Naive thymus-derived CD8-positive, alpha-beta T cell (primary cell): ENCODE measurements at regions not wholly inside any gene's neighbourhood (a gene's known extent, or its start where the extent isn't known, plus 50 kb on each side); places are given as distances from the start of the nearest gene placed in this dataset.
A peak's percentile ranks its signal among the peaks of the same experiment; 100 is the strongest.

Source experiments
- ATAC-seq, 2 donors: fragments of 150-1000 bp; cut with Tn5 transposase in 1 of 2; sonication (Bioruptor Pico), chemical (Tn5 transposase) in 1 of 2; 1 replicate in 1 of 2; 2 replicates in 1 of 2; pipeline ENCODE4 v1.10.0; 2021; ENCODE audit warnings: mild to moderate bottlenecking in 2 of 2, moderate library complexity in 2 of 2
- POLR2A ChIA-PET: fragments of 350-600 bp; sonication (Branson Sonifier 250); formaldehyde crosslinking; loops from one replicate; lab custom pipeline; 2021; ENCODE audit warnings: antibody characterized with exemption; lab: Charles Lee
- DNase-seq, 10 donors: peaks; one replicate each; pipeline versions ENCODE4 v3.0.0 to v3.0.0-alpha.2; 2020 to 2022
- H3K27ac Mint-ChIP-seq, 10 donors: one replicate each; pipeline ENCODE4 v1.8.0; 2020 to 2022; ENCODE audit warnings: mild to moderate bottlenecking in 10 of 10, mixed read lengths in 10 of 10, moderate library complexity in 4 of 10, inconsistent platforms in 1 of 10
- H3K27me3 Mint-ChIP-seq, 5 donors: one replicate each; pipeline ENCODE4 v1.8.0; 2021 to 2022; ENCODE audit warnings: mixed read lengths in 5 of 5
- H3K36me3 Mint-ChIP-seq, 3 donors: one replicate each; pipeline ENCODE4 v1.8.0; 2020 to 2022; ENCODE audit warnings: mixed read lengths in 3 of 3, mild to moderate bottlenecking in 2 of 3, inconsistent platforms in 1 of 3
- H3K4me1 Mint-ChIP-seq, 4 donors: one replicate each; pipeline ENCODE4 v1.8.0; 2021 to 2022; ENCODE audit warnings: mixed read lengths in 4 of 4
- H3K4me3 Mint-ChIP-seq, 10 donors: one replicate each; pipeline ENCODE4 v1.8.0; 2020 to 2022; ENCODE audit warnings: mild to moderate bottlenecking in 10 of 10, mixed read lengths in 10 of 10, moderate library complexity in 6 of 10, inconsistent platforms in 1 of 10
- H3K9me3 Mint-ChIP-seq, 9 donors: one replicate each; pipeline ENCODE4 v1.8.0; 2020 to 2022; ENCODE audit warnings: mixed read lengths in 9 of 9, mild to moderate bottlenecking in 3 of 9, inconsistent platforms in 1 of 9, moderate library complexity in 1 of 9

DNA sequence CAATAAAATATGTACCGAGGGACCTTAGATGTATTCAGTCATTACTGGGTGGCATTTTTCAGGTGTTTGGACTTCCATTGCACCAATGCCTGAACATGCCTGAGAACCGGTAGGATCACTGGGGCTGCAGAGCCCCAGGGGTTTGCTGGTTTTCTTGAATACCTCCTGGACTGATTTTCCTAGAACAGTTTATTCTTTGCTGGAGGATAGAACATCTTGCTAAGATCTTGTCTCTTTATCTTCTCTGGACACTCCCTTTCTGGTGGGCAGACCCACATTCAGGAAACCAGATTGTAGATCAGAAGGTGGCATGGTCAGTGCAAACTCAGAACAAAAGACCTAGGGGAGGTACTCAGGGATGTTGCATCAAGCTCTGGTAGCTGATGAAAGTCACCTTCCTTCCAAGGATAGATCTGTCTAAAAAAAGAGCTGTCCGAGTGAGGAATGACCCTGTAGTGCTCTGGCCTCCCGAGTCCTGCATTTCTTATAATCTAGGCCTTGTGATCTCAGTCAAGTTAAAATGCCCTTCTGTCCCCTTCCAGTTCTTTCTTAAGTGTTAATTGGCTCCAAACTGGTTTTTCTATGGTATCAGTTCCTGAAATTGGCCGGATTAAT, 84.8 kb downstream of the CLDN34 start:
- H3K27ac Mint-ChIP-seq = no peak overlapping the region
- POLR2A ChIA-PET = interaction anchor here (0.6 kb wide), 1 partner anchor 79 kb away, joined by 3 read pairs; no protein-coding TSS in a partner anchor

DNA sequence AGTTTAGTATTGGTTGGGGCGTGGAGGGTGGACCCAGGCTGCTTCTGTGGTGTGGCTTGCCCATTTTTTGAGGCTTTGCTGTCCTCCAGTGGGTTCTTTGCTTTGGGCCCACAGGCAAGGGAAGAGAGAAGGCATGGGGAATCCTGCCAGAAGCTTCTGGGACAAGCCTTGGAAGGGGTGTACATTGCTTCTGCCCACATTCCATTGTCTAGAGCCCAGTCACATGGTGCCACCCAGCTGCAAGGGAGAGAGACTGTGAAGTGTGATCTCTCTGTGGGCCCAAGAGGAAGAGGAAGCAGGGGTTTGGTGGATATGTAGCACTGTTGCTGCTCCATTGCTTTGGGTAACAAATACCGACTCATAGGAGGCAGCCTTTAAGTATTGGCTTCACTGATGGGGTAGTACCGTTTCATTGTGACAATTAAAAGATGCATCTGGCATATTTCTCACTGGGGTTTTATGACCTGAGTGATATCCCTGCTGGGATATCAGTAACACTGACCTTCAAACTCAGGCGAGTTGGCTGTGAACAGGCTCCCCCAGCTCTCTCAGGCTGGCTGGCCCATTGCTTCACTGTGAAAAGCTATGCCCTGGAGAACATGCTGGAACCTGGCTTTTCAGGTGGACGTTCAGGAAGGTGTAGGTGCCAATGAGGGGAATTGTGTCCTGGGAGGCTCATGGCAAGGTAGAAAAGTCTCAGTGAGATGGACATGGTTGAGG, 85.9 kb downstream of the CLDN34 start:
- H3K27ac Mint-ChIP-seq = no peak overlapping the region
- peaks cover 0 to 28% (median 11%) of the 10 kb centered on the region in 4 donors for H3K4me1 Mint-ChIP-seq
- ATAC-seq (no peak), DNase-seq (no peak)
- H3K36me3 Mint-ChIP-seq = peaks cover 0 to 5% (median 4%) of the 10 kb centered on the region in 3 donors
- POLR2A ChIA-PET = no interaction called here
- no peaks in the 10 kb centered on the region for H3K27me3 Mint-ChIP-seq
- H3K4me3 Mint-ChIP-seq = no peak overlapping the region
- peaks cover 0 to 4% (median 0%) of the 10 kb centered on the region in 9 donors for H3K9me3 Mint-ChIP-seq

More for the DNA sequence above, 84.8 kb downstream of the CLDN34 start:
- H3K4me3 Mint-ChIP-seq = no peak overlapping the region
- no peaks in the 10 kb centered on the region for H3K27me3 Mint-ChIP-seq
- H3K9me3 Mint-ChIP-seq = peaks cover 0 to 4% (median 0%) of the 10 kb centered on the region in 9 donors
- DNase-seq = no peak
- no peak for ATAC-seq
- H3K36me3 Mint-ChIP-seq = peaks cover 0 to 5% (median 4%) of the 10 kb centered on the region in 3 donors
- H3K4me1 Mint-ChIP-seq = peaks cover 0 to 28% (median 11%) of the 10 kb centered on the region in 4 donors

DNA sequence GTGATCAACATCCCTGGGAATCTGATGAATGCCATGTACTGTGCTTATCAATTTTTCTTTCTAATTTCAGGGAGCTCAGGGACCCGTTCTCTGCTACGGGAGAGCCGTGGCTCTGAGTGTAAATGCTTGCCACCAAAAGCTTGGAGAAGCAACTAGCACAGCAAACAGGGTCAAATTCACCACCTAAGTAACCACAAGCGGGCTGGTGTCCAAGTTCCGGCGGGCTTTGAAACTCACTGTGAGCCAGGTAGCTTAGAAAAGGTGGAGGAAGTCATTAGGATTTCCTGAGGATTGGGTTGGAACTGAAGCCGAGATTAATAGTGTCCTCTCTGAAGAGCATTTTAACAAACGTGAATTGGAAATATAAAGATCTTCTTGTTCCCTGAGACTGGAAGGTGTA, 87.2 kb downstream of the CLDN34 start:
- Mint-ChIP-seq H3K27ac (no peak overlapping the region), H3K4me1 (peaks cover 0 to 38% (median 11%) of the 10 kb centered on the region in 4 donors), H3K4me3 (no peak overlapping the region), H3K9me3 (peaks cover 0 to 4% (median 0%) of the 10 kb centered on the region in 9 donors), H3K27me3 (no peaks in the 10 kb centered on the region), H3K36me3 (peaks cover 0 to 5% (median 4%) of the 10 kb centered on the region in 3 donors)
- POLR2A ChIA-PET = interaction anchor here (0.6 kb wide), 1 partner anchor 711 kb away, joined by 4 read pairs; no protein-coding TSS in a partner anchor
- DNase-seq (no peak), ATAC-seq (no peak)

DNA sequence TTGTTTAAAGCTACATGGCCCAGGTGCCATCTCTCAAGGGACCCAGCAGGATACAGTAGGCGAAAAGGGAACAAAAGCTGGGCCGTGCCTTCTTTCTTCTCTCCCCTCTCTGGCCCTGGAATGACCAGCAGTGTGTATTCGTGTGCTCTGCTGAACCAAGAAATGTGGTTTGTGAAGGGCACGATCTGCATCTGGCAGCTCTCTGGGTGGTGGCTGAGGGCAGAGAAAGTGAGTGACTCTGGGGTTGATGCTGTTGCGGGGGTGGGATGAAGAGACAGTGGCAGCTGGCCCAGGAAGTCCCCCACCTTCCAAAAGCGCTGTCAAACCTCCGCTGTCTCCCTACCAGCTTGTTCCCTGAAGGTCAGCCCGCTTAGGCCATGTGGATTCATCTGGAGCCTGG, 88.3 kb downstream of the CLDN34 start:
- peaks cover 2 to 44% (median 8%) of the 10 kb centered on the region in 4 donors for H3K4me1 Mint-ChIP-seq
- peaks cover 0 to 6% (median 4%) of the 10 kb centered on the region in 3 donors for H3K36me3 Mint-ChIP-seq
- no peaks in the 10 kb centered on the region for H3K27me3 Mint-ChIP-seq
- peaks cover 0 to 4% (median 0%) of the 10 kb centered on the region in 9 donors for H3K9me3 Mint-ChIP-seq
- ATAC-seq (no peak), DNase-seq (no peak)
- POLR2A ChIA-PET = no interaction called here
- H3K27ac Mint-ChIP-seq = no peak overlapping the region
- H3K4me3 Mint-ChIP-seq = no peak overlapping the region

DNA sequence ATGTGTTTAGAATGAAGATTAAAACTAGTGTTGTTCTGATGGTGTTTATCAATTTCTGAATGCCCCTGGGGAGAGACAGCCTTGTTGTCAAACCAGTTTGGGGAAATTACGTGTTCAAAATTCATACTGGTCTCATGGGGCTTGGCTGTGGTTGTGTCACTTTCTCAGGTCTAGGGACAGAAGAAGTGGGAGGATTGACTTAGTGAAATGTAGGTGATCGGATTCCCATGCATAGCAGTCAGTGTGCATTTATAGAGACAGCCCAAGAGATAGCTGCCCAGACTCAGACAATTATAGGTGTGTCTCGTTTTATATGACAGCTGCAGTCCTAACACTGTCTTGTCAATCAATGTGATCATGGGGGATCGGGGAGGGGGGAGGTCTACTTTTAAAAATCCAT, 94.4 kb upstream of the CLCN4 start:
- ATAC-seq (no peak), DNase-seq (no peak)
- POLR2A ChIA-PET = no interaction called here
- Mint-ChIP-seq H3K4me1 (peaks cover 0 to 20% (median 2%) of the 10 kb centered on the region in 4 donors), H3K4me3 (no peak overlapping the region), H3K27ac (no peak overlapping the region), H3K27me3 (no peaks in the 10 kb centered on the region), H3K36me3 (peaks cover 0 to 10% (median 4%) of the 10 kb centered on the region in 3 donors), H3K9me3 (no peaks in the 10 kb centered on the region)

DNA sequence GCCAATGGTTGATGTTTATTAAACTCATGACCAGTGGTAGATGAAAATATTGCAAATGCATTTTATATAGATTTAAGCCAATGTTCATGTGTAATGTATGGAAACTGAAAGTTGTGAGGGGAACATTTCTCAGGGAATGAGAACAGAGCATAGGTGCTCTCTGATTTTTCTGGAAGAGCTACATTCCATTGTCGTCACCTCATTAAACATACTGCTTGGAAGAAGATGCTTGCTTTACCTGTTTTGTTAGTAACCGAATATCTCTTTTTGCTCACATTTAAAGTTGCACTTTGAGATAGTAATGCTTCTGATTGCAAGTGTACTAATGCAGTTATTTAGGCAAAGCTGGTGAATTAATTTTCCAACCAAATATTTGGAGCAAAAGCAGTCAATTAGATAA, 93.8 kb upstream of the CLCN4 start:
- POLR2A ChIA-PET = no interaction called here
- no peaks in the 10 kb centered on the region for H3K27me3 Mint-ChIP-seq
- no peak overlapping the region for H3K4me3 Mint-ChIP-seq
- peaks cover 0 to 15% (median 9%) of the 10 kb centered on the region in 3 donors for H3K36me3 Mint-ChIP-seq
- H3K4me1 Mint-ChIP-seq = peaks cover 0 to 20% (median 2%) of the 10 kb centered on the region in 4 donors
- ATAC-seq (no peak), DNase-seq (no peak)
- H3K9me3 Mint-ChIP-seq = no peaks in the 10 kb centered on the region
- H3K27ac Mint-ChIP-seq = no peak overlapping the region

DNA sequence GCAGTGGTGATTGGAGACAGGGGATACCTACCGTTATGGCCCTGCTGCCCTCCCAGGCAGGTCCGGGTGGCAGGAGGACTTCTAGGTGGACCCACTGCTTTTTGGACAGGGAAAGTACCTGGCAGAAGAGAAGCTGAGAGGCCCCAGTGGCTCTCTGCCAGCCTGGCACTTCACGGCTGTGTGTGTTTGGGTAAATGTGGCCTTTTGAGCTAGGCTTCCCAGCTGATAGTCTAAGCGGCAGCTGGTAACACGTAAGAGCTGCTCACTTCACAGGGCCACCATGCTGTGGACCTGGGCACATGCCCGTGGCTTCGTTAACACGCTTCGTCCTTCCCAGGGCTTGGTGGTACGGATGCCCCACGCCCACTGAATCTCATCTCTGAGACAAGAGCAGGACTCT, 92.0 kb upstream of the CLCN4 start:
- Mint-ChIP-seq H3K9me3 (no peaks in the 10 kb centered on the region), H3K4me1 (peaks cover 0 to 13% (median 1%) of the 10 kb centered on the region in 4 donors), H3K27me3 (no peaks in the 10 kb centered on the region), H3K36me3 (peaks cover 0 to 22% (median 11%) of the 10 kb centered on the region in 3 donors), H3K27ac (no peak overlapping the region), H3K4me3 (no peak overlapping the region)
- POLR2A ChIA-PET = no interaction called here
- no peak for DNase-seq
- ATAC-seq = no peak

DNA sequence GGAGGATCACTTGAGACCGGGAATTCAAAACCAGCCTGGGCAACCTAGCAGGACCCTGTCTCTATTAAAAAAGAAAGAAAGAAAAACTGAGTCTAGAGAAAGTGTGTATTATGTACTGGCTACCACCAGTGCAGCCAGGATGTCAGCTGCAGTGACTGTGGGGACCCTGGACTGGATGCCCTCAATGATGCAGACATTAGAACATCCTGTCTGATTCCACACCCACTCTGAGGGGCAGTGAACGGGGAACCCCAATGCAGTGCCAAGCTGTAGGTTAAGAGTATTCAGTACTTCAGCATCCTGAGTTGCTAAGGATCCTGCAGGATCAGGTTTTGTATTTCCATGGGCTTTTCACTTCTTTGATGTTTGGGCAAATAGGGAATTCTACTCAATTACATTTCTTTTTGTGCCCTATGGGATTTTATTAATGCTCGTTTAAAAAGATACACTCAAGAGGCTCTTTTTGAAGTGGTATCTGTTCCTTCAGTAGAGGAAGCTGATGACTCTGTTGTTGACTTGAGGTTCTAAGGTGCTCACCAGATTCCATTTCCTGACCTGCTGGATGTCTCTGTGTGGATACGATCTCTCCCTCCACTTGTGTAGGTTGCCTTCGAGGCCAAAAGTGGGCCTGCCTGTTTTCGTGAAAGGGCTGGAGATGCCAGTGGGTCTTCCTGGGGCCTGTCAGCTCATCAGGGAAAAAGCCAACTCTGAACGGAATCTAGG, 85.9 kb upstream of the CLCN4 start:
- peak overlapping the region in 6 of 10 donors; percentile 4 to 71 (median 49) for H3K27ac Mint-ChIP-seq
- peak overlapping the region in 3 of 10 donors; percentile 13 to 34 (median 29) for H3K4me3 Mint-ChIP-seq
- POLR2A ChIA-PET = interaction anchor here (1.1 kb wide), 1 partner anchor 44 kb away, joined by 4 read pairs; no protein-coding TSS in a partner anchor
- DNase-seq (peak in 1 of 10 donors; percentile 7), ATAC-seq (no peak)
- peaks cover 0 to 19% (median 6%) of the 10 kb centered on the region in 4 donors for H3K4me1 Mint-ChIP-seq
- H3K36me3 Mint-ChIP-seq = peaks cover 0 to 19% (median 7%) of the 10 kb centered on the region in 3 donors
- no peaks in the 10 kb centered on the region for H3K27me3 Mint-ChIP-seq
- H3K9me3 Mint-ChIP-seq = no peaks in the 10 kb centered on the region

DNA sequence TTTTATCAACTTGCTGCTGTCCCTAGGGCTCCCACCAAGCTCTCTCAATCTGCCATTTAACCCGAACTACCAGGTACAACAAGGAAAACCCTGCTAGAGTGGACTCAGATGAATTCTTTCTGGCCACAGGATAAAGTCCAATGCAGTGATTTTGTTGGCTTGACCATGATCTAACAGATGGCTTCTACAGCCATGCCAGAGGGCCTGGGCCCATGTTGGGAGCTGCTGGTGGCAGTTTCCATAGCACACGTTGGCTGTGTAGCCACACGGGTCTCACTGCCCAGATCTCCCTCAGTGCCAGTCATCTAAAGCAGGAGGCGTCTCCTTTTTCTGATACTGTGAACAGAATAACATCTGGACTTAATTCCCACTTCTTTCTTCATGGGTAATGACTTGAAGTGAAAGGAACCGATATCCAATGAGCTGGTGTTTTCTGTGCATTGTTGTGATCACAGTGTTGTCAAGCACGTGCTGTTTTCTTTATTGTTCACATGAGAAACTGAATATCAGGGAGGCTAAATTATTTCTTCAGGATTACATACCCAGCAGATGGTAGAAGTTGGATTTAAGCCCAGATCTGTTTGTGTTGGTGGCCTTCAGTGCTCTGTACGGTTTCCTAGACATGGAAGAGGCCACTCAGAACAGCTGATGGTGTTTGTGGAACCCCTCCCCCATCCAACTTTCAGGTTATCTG, 85.2 kb upstream of the CLCN4 start:
- POLR2A ChIA-PET = no interaction called here

DNA sequence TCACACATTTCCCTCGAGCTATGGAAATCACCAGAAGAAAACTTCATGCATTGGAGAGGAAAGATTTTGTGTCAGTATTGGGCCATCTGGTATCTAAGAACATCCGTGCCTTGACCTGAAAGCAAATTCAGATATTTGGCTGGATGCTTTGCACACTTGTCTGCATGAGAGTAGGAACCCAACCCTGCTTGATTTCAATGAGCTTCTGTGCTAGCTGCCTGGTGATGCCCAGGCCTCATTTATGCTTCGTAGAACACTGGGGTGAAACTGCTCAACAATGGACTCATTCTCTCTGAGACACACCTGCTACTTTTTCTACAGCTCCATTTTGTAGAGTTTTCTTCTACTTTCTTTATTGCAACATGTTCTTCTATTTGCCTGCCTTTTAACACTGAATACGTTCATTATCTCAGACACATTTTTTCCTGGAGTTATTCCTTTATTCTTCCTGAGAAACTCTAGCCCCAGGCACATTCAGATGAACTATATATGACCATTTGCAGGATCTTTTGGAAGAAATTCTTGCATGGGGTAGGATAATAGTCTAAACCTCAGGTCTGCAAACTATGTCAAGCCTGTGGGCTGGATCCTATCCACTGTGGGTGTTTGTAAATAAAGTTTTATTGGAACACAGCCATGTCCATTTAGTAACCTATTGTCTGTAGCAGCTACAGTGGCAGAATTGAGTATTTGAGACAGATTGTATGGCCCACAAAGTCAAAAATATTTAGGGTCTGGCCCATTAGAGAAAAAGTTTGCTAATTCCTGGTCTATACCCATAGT, 83.8 kb upstream of the CLCN4 start:
- POLR2A ChIA-PET = no interaction called here
- H3K27me3 Mint-ChIP-seq = no peaks in the 10 kb centered on the region
- no peak overlapping the region for H3K27ac Mint-ChIP-seq
- no peak for ATAC-seq
- peaks cover 5 to 29% (median 12%) of the 10 kb centered on the region in 4 donors for H3K4me1 Mint-ChIP-seq
- H3K9me3 Mint-ChIP-seq = no peaks in the 10 kb centered on the region
- no peak overlapping the region for H3K4me3 Mint-ChIP-seq
- H3K36me3 Mint-ChIP-seq = peaks cover 0 to 9% (median 2%) of the 10 kb centered on the region in 3 donors
- DNase-seq = no peak

More for the DNA sequence above, 85.2 kb upstream of the CLCN4 start:
- DNase-seq (no peak), ATAC-seq (no peak)
- no peaks in the 10 kb centered on the region for H3K27me3 Mint-ChIP-seq
- no peaks in the 10 kb centered on the region for H3K9me3 Mint-ChIP-seq
- H3K27ac Mint-ChIP-seq = peak overlapping the region in 1 of 10 donors; percentile 40
- peaks cover 0 to 19% (median 7%) of the 10 kb centered on the region in 3 donors for H3K36me3 Mint-ChIP-seq
- peaks cover 0 to 19% (median 6%) of the 10 kb centered on the region in 4 donors for H3K4me1 Mint-ChIP-seq
- no peak overlapping the region for H3K4me3 Mint-ChIP-seq

DNA sequence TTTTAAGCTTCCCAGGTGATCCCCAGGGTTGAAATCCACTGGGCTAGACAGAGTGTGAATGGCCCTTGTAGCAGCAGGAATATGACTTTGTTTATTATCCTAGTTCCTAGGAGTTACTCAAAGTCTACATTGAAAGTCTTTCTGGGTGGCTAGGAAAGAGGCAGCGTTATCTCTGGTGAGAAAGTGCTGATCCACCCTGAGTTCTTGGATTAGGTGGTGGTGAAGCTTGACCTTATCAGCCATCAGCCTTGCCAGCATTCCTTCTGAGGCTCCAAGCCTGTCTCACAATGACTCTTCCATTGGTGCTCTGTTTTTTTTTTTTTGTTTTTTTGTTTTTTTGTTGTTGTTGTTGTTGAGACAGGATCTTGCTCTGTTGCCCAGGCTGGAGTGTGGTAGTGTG, 83.1 kb upstream of the CLCN4 start:
- DNase-seq (no peak), ATAC-seq (no peak)
- Mint-ChIP-seq H3K4me3 (no peak overlapping the region), H3K4me1 (peaks cover 5 to 30% (median 12%) of the 10 kb centered on the region in 4 donors), H3K36me3 (peaks cover 0 to 8% (median 2%) of the 10 kb centered on the region in 3 donors), H3K27me3 (no peaks in the 10 kb centered on the region), H3K9me3 (no peaks in the 10 kb centered on the region), H3K27ac (peak overlapping the region in 1 of 10 donors; percentile 19)
- POLR2A ChIA-PET = no interaction called here
